PC-3 (cell line): ENCODE measurements at regions not wholly inside any gene's neighbourhood (a gene's known extent, or its start where the extent isn't known, plus 50 kb on each side); places are given as distances from the start of the nearest gene placed in this dataset.

Experiments used
- ATAC-seq: fragments of 200-7000 bp; cut with Tn5 transposase; 2 replicates; pipeline ENCODE4 v1.9.1; 2020; ENCODE audit warnings: mild to moderate bottlenecking, moderate library complexity
- BruUV-seq: library from RNA; stranded (reverse); fragments of 400-500 nt; replicated peaks from 2 replicates; lab custom pipeline; 2021; lab: Mats Ljungman, UMichigan
- CTCF ChIA-PET: fragments of 300-600 bp; sonication (Branson Sonifier 250); formaldehyde crosslinking; loops from one replicate; lab custom pipeline; 2022; ENCODE audit warnings: antibody characterized with exemption; lab: Charles Lee
- POLR2A ChIA-PET: fragments of 300-600 bp; sonication (Branson Sonifier 250); formaldehyde crosslinking; loops from one replicate; lab custom pipeline; 2022; ENCODE audit warnings: antibody characterized with exemption; ENCODE audit not compliant: unreplicated experiment; lab: Charles Lee
- DNase-seq: peaks from one replicate; pipeline ENCODE4 v3.0.0-alpha.2; 2015
- H2AFZ ChIP-seq: fragments of 300-600 bp; sonication (generic); 2 replicates; pipeline ENCODE4 v1.6.0; 2016; ENCODE audit warnings: antibody characterized with exemption, low read length
- H3F3A ChIP-seq: fragments of 300-600 bp; sonication (generic); one replicate; pipeline ENCODE4 v1.6.0; 2017; ENCODE audit warnings: antibody characterized with exemption, low read length, control low read depth, mild to moderate bottlenecking; ENCODE audit not compliant: unreplicated experiment
- H3K27ac ChIP-seq: fragments of 300-600 bp; sonication (generic); 2 replicates; pipeline ENCODE4 v1.5.1; 2016; ENCODE audit warnings: mild to moderate bottlenecking, low read length
- H3K27me3 ChIP-seq: fragments of 300-600 bp; sonication (generic); 2 replicates; pipeline ENCODE4 v1.6.1; 2016; ENCODE audit warnings: low read length, mixed read lengths
- H3K36me3 ChIP-seq: fragments of 300-600 bp; sonication (generic); 2 replicates; pipeline ENCODE4 v1.6.1; 2016; ENCODE audit warnings: low read depth, mixed run types, low read length, mixed read lengths
- H3K4me1 ChIP-seq: fragments of 300-600 bp; sonication (generic); 2 replicates; pipeline ENCODE4 v1.5.1; 2016; ENCODE audit warnings: low read length; ENCODE audit not compliant: insufficient read depth
- H3K4me2 ChIP-seq: fragments of 300-600 bp; sonication (generic); 2 replicates; pipeline ENCODE4 v1.6.0; 2016; ENCODE audit warnings: low read length
- H3K4me3 ChIP-seq: fragments of 300-600 bp; sonication (generic); 2 replicates; pipeline ENCODE4 v1.5.1; 2016; ENCODE audit warnings: mild to moderate bottlenecking, low read length, mixed read lengths
- H3K79me2 ChIP-seq: fragments of 300-600 bp; sonication (generic); 2 replicates; pipeline ENCODE4 v1.6.1; 2017; ENCODE audit warnings: low read length, mixed read lengths
- H3K9ac ChIP-seq: fragments of 300-600 bp; sonication (generic); 2 replicates; pipeline ENCODE4 v1.6.0; 2016; ENCODE audit warnings: mild to moderate bottlenecking, low read length
- H3K9me2 ChIP-seq: fragments of 300-600 bp; sonication (generic); replicated peaks from 2 replicates; pipeline ENCODE4 v1.6.1; 2016; ENCODE audit warnings: mixed run types, low read length, mixed read lengths
- H3K9me3 ChIP-seq: fragments of 300-600 bp; sonication (generic); 2 replicates; pipeline ENCODE4 v1.6.1; 2016; ENCODE audit warnings: low read length, mixed read lengths
- H4K20me1 ChIP-seq: fragments of 300-600 bp; sonication (generic); 2 replicates; pipeline ENCODE4 v1.6.1; 2016; ENCODE audit warnings: low read length, mixed read lengths
- CTCF ChIP-seq: fragments of 300-600 bp; sonication (generic); conservative IDR thresholded peaks from 2 replicates; pipeline ENCODE4 v1.5.1; 2017; ENCODE audit warnings: antibody characterized with exemption, low read depth, mild to moderate bottlenecking, low read length
- EZH2 ChIP-seq: fragments of 300-600 bp; sonication (generic); IDR thresholded peaks from one replicate; pipeline ENCODE4 v1.6.1; 2017; ENCODE audit warnings: antibody characterized with exemption, mild to moderate bottlenecking, low read length; ENCODE audit not compliant: unreplicated experiment
- EZH2phosphoT487 ChIP-seq: fragments of 300-600 bp; sonication (generic); IDR thresholded peaks from 2 replicates; pipeline ENCODE4 v1.6.1; 2018; ENCODE audit warnings: mild to moderate bottlenecking, antibody characterized with exemption, low read length, borderline replicate concordance
- intact Hi-C: fragments of 100-400 bp; cut with micrococcal nuclease; formaldehyde crosslinking; loops from 2 replicates; pipeline ENCODE4 v1.9.0; 2023

GRCh38 chr7:12888717-12889116 lies 201.3 kb downstream of the ARL4A start:
- H3K79me2 ChIP-seq = no peaks in the 10 kb centered on the region
- no peak overlapping the region for H3K4me3 ChIP-seq
- no peaks in the 10 kb centered on the region for H3K36me3 ChIP-seq
- no peak for ATAC-seq
- no peak overlapping the region for H3K4me2 ChIP-seq
- H3K27ac ChIP-seq = no peak overlapping the region
- BruUV-seq = no TSS peak
- no peak for DNase-seq
- TF ChIP-seq EZH2phosphoT487 = no peak
- no peak for TF ChIP-seq CTCF
- no peak for TF ChIP-seq EZH2
- no peaks in the 10 kb centered on the region for H3K9me3 ChIP-seq
- no peaks in the 10 kb centered on the region for H4K20me1 ChIP-seq
- H3K9ac ChIP-seq = no peak overlapping the region
- POLR2A ChIA-PET = interaction anchor here (0.7 kb wide), 1 partner anchor 299 kb away, joined by 6 read pairs; no protein-coding TSS in a partner anchor
- peaks cover 10% of the 10 kb centered on the region for H3K4me1 ChIP-seq
- intact Hi-C loops = no loop called here
- H3K27me3 ChIP-seq = no peaks in the 10 kb centered on the region
- no peak overlapping the region for H2AFZ ChIP-seq
- no peaks in the 10 kb centered on the region for H3K9me2 ChIP-seq
- H3F3A ChIP-seq = no peaks in the 10 kb centered on the region
- CTCF ChIA-PET = no interaction called here

- Histone ChIP-seq H3F3A (no peaks in the 10 kb centered on the region), H3K9ac (no peak overlapping the region), H3K27ac (no peak overlapping the region), H3K9me3 (no peaks in the 10 kb centered on the region), H4K20me1 (no peaks in the 10 kb centered on the region), H3K79me2 (no peaks in the 10 kb centered on the region), H3K4me3 (no peak overlapping the region), H3K4me1 (peaks cover 10% of the 10 kb centered on the region), H3K36me3 (no peaks in the 10 kb centered on the region), H3K4me2 (no peak overlapping the region), H3K9me2 (no peaks in the 10 kb centered on the region), H3K27me3 (no peaks in the 10 kb centered on the region), H2AFZ (no peak overlapping the region)
- intact Hi-C loops = no loop called here
- ATAC-seq (no peak), DNase-seq (peak; percentile 17)
- BruUV-seq = no TSS peak
- ChIA-PET CTCF (no interaction called here), POLR2A (interaction anchor here (0.7 kb wide), 1 partner anchor 299 kb away, joined by 6 read pairs; no protein-coding TSS in a partner anchor)
- TF ChIP-seq CTCF (no peak), EZH2 (no peak), EZH2phosphoT487 (no peak)
Measured at GRCh38 chr7:12889391-12889790, 202.0 kb downstream of the ARL4A start.

- intact Hi-C loops = no loop called here
- DNase-seq (no peak), ATAC-seq (no peak)
- Histone ChIP-seq H3K4me3 (no peak overlapping the region), H3K79me2 (no peaks in the 10 kb centered on the region), H3K4me2 (no peak overlapping the region), H3K9me2 (no peaks in the 10 kb centered on the region), H3K4me1 (peaks cover 1% of the 10 kb centered on the region), H2AFZ (no peak overlapping the region), H3F3A (no peaks in the 10 kb centered on the region), H3K27ac (no peak overlapping the region), H3K9ac (no peak overlapping the region), H3K9me3 (no peaks in the 10 kb centered on the region), H4K20me1 (no peaks in the 10 kb centered on the region), H3K27me3 (no peaks in the 10 kb centered on the region), H3K36me3 (no peaks in the 10 kb centered on the region)
- POLR2A ChIA-PET = interaction anchor here (0.6 kb wide), 1 partner anchor 18 kb away, joined by 4 read pairs; no protein-coding TSS in a partner anchor
- TF ChIP-seq CTCF (no peak), EZH2phosphoT487 (no peak), EZH2 (no peak)
- no TSS peak for BruUV-seq
- CTCF ChIA-PET = no interaction called here
Measured at GRCh38 chr7:12890586-12890985, 203.2 kb downstream of the ARL4A start.
